NCI-H1417 treated with DMSO at 0.1 percent for 48 hours (cell line): ENCODE measurements at regions not wholly inside any gene's neighbourhood (a gene's known extent, or its start where the extent isn't known, plus 50 kb on each side); places are given as distances from the start of the nearest gene placed in this dataset.
"Not testable (repeated sequence)": the region's sequence is repeated elsewhere in the genome, so short reads cannot be mapped to it uniquely, and the experiment has no call there.

Experiments used
- DNase-seq: peaks from one replicate; lab custom pipeline; 2025; lab: John Stamatoyannopoulos, UW

GRCh38 chr10:64732372-64732957, 1211.3 kb downstream of the REEP3 start:
- DNase-seq = no peak

- no peak for DNase-seq
Observed at GRCh38 chr10:64733980-64734379, 1212.8 kb downstream of the REEP3 start.

GRCh38 chr10:64738462-64738861, 1217.3 kb downstream of the REEP3 start:
- DNase-seq = no peak

- no peak for DNase-seq
Observed at GRCh38 chr10:64745565-64745964, 1224.4 kb downstream of the REEP3 start.

- DNase-seq = no peak
Observed at GRCh38 chr10:64750672-64751071, 1229.5 kb downstream of the REEP3 start.

GRCh38 chr10:64753516-64753915, 1232.3 kb downstream of the REEP3 start:
- no peak for DNase-seq

- no peak for DNase-seq
Observed at GRCh38 chr10:64760371-64760770, 1239.2 kb downstream of the REEP3 start.

- DNase-seq = no peak
Observed at GRCh38 chr10:64762861-64763260, 1241.7 kb downstream of the REEP3 start.

GRCh38 chr10:64765498-64765897, 1244.3 kb downstream of the REEP3 start:
- no peak for DNase-seq

GRCh38 chr10:64771253-64772050, 1250.3 kb downstream of the REEP3 start:
- DNase-seq = no peak

- DNase-seq = no peak
Observed at GRCh38 chr10:64773357-64773756, 1252.2 kb downstream of the REEP3 start.

GRCh38 chr10:64784451-64784850, 1263.2 kb downstream of the REEP3 start:
- DNase-seq = not testable (repeated sequence)

GRCh38 chr10:64785816-64786215, 1264.6 kb downstream of the REEP3 start:
- no peak for DNase-seq

GRCh38 chr10:64786989-64787388, 1265.8 kb downstream of the REEP3 start:
- no peak for DNase-seq

GRCh38 chr10:64795847-64796246, 1274.6 kb downstream of the REEP3 start:
- no peak for DNase-seq

- DNase-seq = no peak
Observed at GRCh38 chr10:64798297-64798696, 1277.1 kb downstream of the REEP3 start.

GRCh38 chr10:64808233-64808632, 1287.0 kb downstream of the REEP3 start:
- not testable (repeated sequence) for DNase-seq

- not testable (repeated sequence) for DNase-seq
Observed at GRCh38 chr10:64810046-64810445, 1288.8 kb downstream of the REEP3 start.

- DNase-seq = no peak
Observed at GRCh38 chr10:64813391-64813790, 1292.2 kb downstream of the REEP3 start.

- DNase-seq = no peak
Observed at GRCh38 chr10:64814201-64814600, 1293.0 kb downstream of the REEP3 start.

GRCh38 chr10:64829888-64830412, 1308.7 kb downstream of the REEP3 start:
- DNase-seq = no peak

- no peak for DNase-seq
Observed at GRCh38 chr10:64830869-64831268, 1309.7 kb downstream of the REEP3 start.

- DNase-seq = no peak
Observed at GRCh38 chr10:64840341-64840740, 1319.1 kb downstream of the REEP3 start.
